GM18507 (cell line): ENCODE measurements at regions not wholly inside any gene's neighbourhood (a gene's known extent, or its start where the extent isn't known, plus 50 kb on each side); places are given as distances from the start of the nearest gene placed in this dataset.

Source experiments
- DNase-seq: peaks from one replicate; pipeline ENCODE4 v3.0.0; 2011; ENCODE audit warnings: low read depth; ENCODE audit not compliant: insufficient read length; ENCODE audit errors: extremely low spot score
- FAIRE-seq: peaks from 2 replicates; lab custom pipeline; 2011; peaks lifted over from hg19 to GRCh38; lab: Jason Lieb, UNC

- DNase-seq (no peak), FAIRE-seq (no peak)
Measured at GRCh38 chr10:120700426-120700825, 150.7 kb upstream of the WDR11 start.

GRCh38 chr10:120701381-120701780, 149.8 kb upstream of the WDR11 start:
- FAIRE-seq: no peak
- no peak for DNase-seq

GRCh38 chr10:120702032-120702431, 149.1 kb upstream of the WDR11 start:
- DNase-seq (no peak), FAIRE-seq (no peak)

- DNase-seq (no peak), FAIRE-seq (no peak)
Measured at GRCh38 chr10:120705309-120705708, 145.9 kb upstream of the WDR11 start.

- DNase-seq (no peak), FAIRE-seq (no peak)
Measured at GRCh38 chr10:120710076-120710475, 141.1 kb upstream of the WDR11 start.

- no peak for DNase-seq
- no peak for FAIRE-seq
Measured at GRCh38 chr10:120711860-120712259, 139.3 kb upstream of the WDR11 start.

GRCh38 chr10:120713573-120714205, 137.5 kb upstream of the WDR11 start:
- no peak for DNase-seq
- FAIRE-seq: no peak

GRCh38 chr10:120715171-120715570, 136.0 kb upstream of the WDR11 start:
- FAIRE-seq: no peak

GRCh38 chr10:120719333-120719732, 131.8 kb upstream of the WDR11 start:
- no peak for DNase-seq

More at GRCh38 chr10:120715171-120715570, 136.0 kb upstream of the WDR11 start:
- no peak for DNase-seq

GRCh38 chr10:120727001-120727400, 124.2 kb upstream of the WDR11 start:
- no peak for DNase-seq
- FAIRE-seq: no peak

More at GRCh38 chr10:120719333-120719732, 131.8 kb upstream of the WDR11 start:
- peak; percentile 24 for FAIRE-seq

- FAIRE-seq: no peak
- DNase-seq: no peak
Measured at GRCh38 chr10:120729547-120729946, 121.6 kb upstream of the WDR11 start.

- FAIRE-seq (no peak), DNase-seq (no peak)
Measured at GRCh38 chr10:120732067-120732466, 119.1 kb upstream of the WDR11 start.

GRCh38 chr10:120732643-120733313, 118.4 kb upstream of the WDR11 start:
- DNase-seq: no peak

GRCh38 chr10:120734483-120735078, 116.6 kb upstream of the WDR11 start:
- no peak for FAIRE-seq
- no peak for DNase-seq

More at GRCh38 chr10:120732643-120733313, 118.4 kb upstream of the WDR11 start:
- FAIRE-seq: no peak

- DNase-seq: no peak
- FAIRE-seq: no peak
Measured at GRCh38 chr10:120735315-120735714, 115.8 kb upstream of the WDR11 start.

- DNase-seq (no peak), FAIRE-seq (peak; percentile 62)
Measured at GRCh38 chr10:120735773-120736371, 115.3 kb upstream of the WDR11 start.

GRCh38 chr10:120736377-120736776, 114.8 kb upstream of the WDR11 start:
- FAIRE-seq: no peak
- DNase-seq: no peak

GRCh38 chr10:120738658-120739057, 112.5 kb upstream of the WDR11 start:
- DNase-seq: no peak
- no peak for FAIRE-seq

GRCh38 chr10:120741396-120741795, 109.8 kb upstream of the WDR11 start:
- no peak for FAIRE-seq

GRCh38 chr10:120742373-120742772, 108.8 kb upstream of the WDR11 start:
- no peak for FAIRE-seq

More at GRCh38 chr10:120741396-120741795, 109.8 kb upstream of the WDR11 start:
- DNase-seq: no peak

More at GRCh38 chr10:120742373-120742772, 108.8 kb upstream of the WDR11 start:
- DNase-seq: no peak
